ENCODE measurements at regions not wholly inside any gene's neighbourhood (a gene's known extent, or its start where the extent isn't known, plus 50 kb on each side); places are given as distances from the start of the nearest gene placed in this dataset.

- TF ChIP-seq CTCF (conservative IDR thresholded peaks at IDR 0.05; ENCODE audit: low read depth, low read length) (no peak), POLR2A (IDR thresholded peaks at IDR 0.05; ENCODE audit: low read depth, low read length) (no peak), NFE2L2 (IDR thresholded peaks at IDR 0.05; ENCODE audit: low read depth, low read length) (no peak)
Measured at GRCh38 chr13:47803131-47803530, 197.9 kb downstream of the SUCLA2 start.
